PC-9 (cell line): ENCODE measurements at regions not wholly inside any gene's neighbourhood (a gene's known extent, or its start where the extent isn't known, plus 50 kb on each side); places are given as distances from the start of the nearest gene placed in this dataset.

Source experiments
- CTCF ChIP-seq: fragments of 200-600 bp; sonication (generic); conservative IDR thresholded peaks from 2 replicates; pipeline ENCODE4 v1.6.1; 2017; ENCODE audit warnings: mixed run types, antibody characterized with exemption, mild to moderate bottlenecking, moderate library complexity
- EZH2 ChIP-seq: fragments of 200-600 bp; sonication (generic); IDR thresholded peaks from 2 replicates; pipeline ENCODE4 v1.8.0; 2017; ENCODE audit warnings: antibody characterized with exemption, low read depth

- no peak for TF ChIP-seq CTCF
- TF ChIP-seq EZH2, result no peak
Measured at GRCh38 chr4:81573840-81574239, 102.1 kb upstream of the RASGEF1B start.
